ENCODE measurements at regions not wholly inside any gene's neighbourhood (a gene's known extent, or its start where the extent isn't known, plus 50 kb on each side); places are given as distances from the start of the nearest gene placed in this dataset.

- TF ChIP-seq CTCF (IDR thresholded peaks at IDR 0.05) (no peak), POLR2A (IDR thresholded peaks at IDR 0.05) (no peak), POLR2AphosphoS5 (IDR thresholded peaks at IDR 0.05) (no peak)
Observed at GRCh38 chr6:153814136-153814535, 224.9 kb upstream of the OPRM1 start.

Data from breast epithelium (tissue), 3 donors.